ENCODE measurements at regions not wholly inside any gene's neighbourhood (a gene's known extent, or its start where the extent isn't known, plus 50 kb on each side); places are given as distances from the start of the nearest gene placed in this dataset.

DNA sequence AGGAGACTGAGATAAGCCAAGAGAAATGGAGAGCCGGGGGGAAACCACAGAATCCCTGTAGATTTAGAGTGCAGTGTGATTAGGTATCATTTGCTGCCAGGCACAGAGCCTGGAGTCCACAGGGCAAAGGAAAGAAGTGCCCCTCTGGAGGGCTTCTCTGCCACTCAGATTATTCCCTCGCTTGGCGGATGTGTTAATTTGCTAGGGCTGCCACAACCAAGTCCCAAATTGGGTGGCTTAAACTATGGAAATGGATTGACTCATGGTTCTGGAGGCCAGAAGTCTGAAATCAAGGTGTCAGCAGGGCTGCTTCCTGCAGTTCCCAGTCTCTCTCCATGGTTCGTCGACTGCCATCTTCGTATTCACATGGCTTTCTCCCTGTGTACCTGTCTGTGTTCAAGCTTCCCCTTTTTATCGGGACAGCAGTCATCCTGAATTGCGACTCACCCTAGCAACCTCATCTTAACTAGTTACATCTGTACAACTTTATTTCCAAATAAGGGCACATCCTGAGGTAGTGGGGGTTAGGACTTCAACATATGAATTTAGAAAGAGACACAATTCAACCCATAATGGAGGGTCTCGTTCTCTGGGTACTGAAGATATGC, 122.2 kb downstream of the ANKRD60 start:
- no peaks in the 10 kb centered on the region for H3K36me3 ChIP-seq (ENCODE audit: insufficient read depth, low read length)
- no peaks in the 10 kb centered on the region for H3K4me1 ChIP-seq (ENCODE audit: insufficient read depth, low read length, severe bottlenecking)
- no peaks in the 10 kb centered on the region; the same call in 1 of the 2 replicates for H3K27me3 ChIP-seq (ENCODE audit: insufficient read depth, low read length)
- no peaks in the 10 kb centered on the region for H3K79me2 ChIP-seq (ENCODE audit: insufficient read depth, low read length)
- TF ChIP-seq, protein P1, sequence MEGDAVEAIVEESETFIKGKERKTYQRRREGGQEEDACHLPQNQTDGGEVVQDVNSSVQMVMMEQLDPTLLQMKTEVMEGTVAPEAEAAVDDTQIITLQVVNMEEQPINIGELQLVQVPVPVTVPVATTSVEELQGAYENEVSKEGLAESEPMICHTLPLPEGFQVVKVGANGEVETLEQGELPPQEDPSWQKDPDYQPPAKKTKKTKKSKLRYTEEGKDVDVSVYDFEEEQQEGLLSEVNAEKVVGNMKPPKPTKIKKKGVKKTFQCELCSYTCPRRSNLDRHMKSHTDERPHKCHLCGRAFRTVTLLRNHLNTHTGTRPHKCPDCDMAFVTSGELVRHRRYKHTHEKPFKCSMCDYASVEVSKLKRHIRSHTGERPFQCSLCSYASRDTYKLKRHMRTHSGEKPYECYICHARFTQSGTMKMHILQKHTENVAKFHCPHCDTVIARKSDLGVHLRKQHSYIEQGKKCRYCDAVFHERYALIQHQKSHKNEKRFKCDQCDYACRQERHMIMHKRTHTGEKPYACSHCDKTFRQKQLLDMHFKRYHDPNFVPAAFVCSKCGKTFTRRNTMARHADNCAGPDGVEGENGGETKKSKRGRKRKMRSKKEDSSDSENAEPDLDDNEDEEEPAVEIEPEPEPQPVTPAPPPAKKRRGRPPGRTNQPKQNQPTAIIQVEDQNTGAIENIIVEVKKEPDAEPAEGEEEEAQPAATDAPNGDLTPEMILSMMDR (IDR thresholded peaks at IDR 0.05; ENCODE audit: low read length): no peak
- TF ChIP-seq EZH2 (IDR thresholded peaks at IDR 0.05; ENCODE audit: borderline replicate concordance, low read length): no peak
- H2AFZ ChIP-seq (ENCODE audit: low read length): no peak overlapping the region
- H3F3A ChIP-seq (ENCODE audit: insufficient read depth, low read length): no peaks in the 10 kb centered on the region
- H3K4me2 ChIP-seq (ENCODE audit: low read length): no peak overlapping the region
- no peaks in the 10 kb centered on the region for H4K20me1 ChIP-seq (ENCODE audit: insufficient read depth, low read length)
- no peaks in the 10 kb centered on the region for H3K9me2 ChIP-seq (ENCODE audit: low read depth, low read length)
- H3K27ac ChIP-seq (ENCODE audit: low read depth, low read length, poor library complexity, severe bottlenecking): no peak overlapping the region
- H3K4me3 ChIP-seq (ENCODE audit: low read depth, low read length, poor library complexity, severe bottlenecking): no peak overlapping the region
- no peak overlapping the region for H3K9ac ChIP-seq (ENCODE audit: low read length)
- no peaks in the 10 kb centered on the region for H3K9me3 ChIP-seq (ENCODE audit: low read length)

GRCh38 chr20:58103961-58104360, 124.5 kb downstream of the ANKRD60 start:
- Histone ChIP-seq H3F3A (ENCODE audit: insufficient read depth, low read length) (no peaks in the 10 kb centered on the region), H3K9ac (ENCODE audit: low read length) (no peak overlapping the region), H3K27me3 (ENCODE audit: insufficient read depth, low read length) (no peaks in the 10 kb centered on the region; the same call in 1 of the 2 replicates), H3K79me2 (ENCODE audit: insufficient read depth, low read length) (no peaks in the 10 kb centered on the region), H3K9me3 (ENCODE audit: low read length) (no peaks in the 10 kb centered on the region), H2AFZ (ENCODE audit: low read length) (no peak overlapping the region), H3K27ac (ENCODE audit: low read depth, low read length, poor library complexity, severe bottlenecking) (no peak overlapping the region), H3K4me3 (ENCODE audit: low read depth, low read length, poor library complexity, severe bottlenecking) (no peak overlapping the region), H3K9me2 (ENCODE audit: low read depth, low read length) (no peaks in the 10 kb centered on the region), H3K36me3 (ENCODE audit: insufficient read depth, low read length) (no peaks in the 10 kb centered on the region), H3K4me2 (ENCODE audit: low read length) (no peak overlapping the region), H4K20me1 (ENCODE audit: insufficient read depth, low read length) (no peaks in the 10 kb centered on the region), H3K4me1 (ENCODE audit: insufficient read depth, low read length, severe bottlenecking) (no peaks in the 10 kb centered on the region)
- TF ChIP-seq, protein P1 (IDR thresholded peaks at IDR 0.05; ENCODE audit: low read length): no peak
- TF ChIP-seq EZH2 (IDR thresholded peaks at IDR 0.05; ENCODE audit: borderline replicate concordance, low read length): no peak

DNA sequence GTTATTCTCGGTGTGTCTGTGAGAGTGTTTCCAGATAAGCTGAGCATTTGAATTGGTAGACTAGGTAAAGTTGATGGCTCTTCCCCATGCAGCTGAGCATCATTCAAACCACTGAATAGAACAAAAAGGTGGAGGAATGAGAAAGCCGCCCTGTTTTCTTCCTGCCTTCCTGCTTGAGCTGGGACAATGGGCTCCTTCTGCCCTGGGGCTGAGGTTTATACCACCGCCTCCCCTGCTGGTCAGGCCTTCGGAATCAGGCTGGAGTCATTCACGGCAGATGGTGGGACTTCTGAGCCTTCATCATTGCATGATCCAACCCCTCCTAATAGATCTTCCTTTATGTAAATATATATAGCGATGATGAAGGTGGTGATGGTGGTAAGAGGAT, 124.9 kb downstream of the ANKRD60 start:
- no peak overlapping the region for H3K4me3 ChIP-seq (ENCODE audit: low read depth, low read length, poor library complexity, severe bottlenecking)
- no peak overlapping the region for H3K4me2 ChIP-seq (ENCODE audit: low read length)
- H3K79me2 ChIP-seq (ENCODE audit: insufficient read depth, low read length): no peaks in the 10 kb centered on the region
- TF ChIP-seq, protein P1 (IDR thresholded peaks at IDR 0.05; ENCODE audit: low read length): no peak
- TF ChIP-seq EZH2 (IDR thresholded peaks at IDR 0.05; ENCODE audit: borderline replicate concordance, low read length): no peak
- H4K20me1 ChIP-seq (ENCODE audit: insufficient read depth, low read length): no peaks in the 10 kb centered on the region
- H3K36me3 ChIP-seq (ENCODE audit: insufficient read depth, low read length): no peaks in the 10 kb centered on the region
- no peaks in the 10 kb centered on the region for H3F3A ChIP-seq (ENCODE audit: insufficient read depth, low read length)
- no peaks in the 10 kb centered on the region for H3K9me2 ChIP-seq (ENCODE audit: low read depth, low read length)
- H3K9me3 ChIP-seq (ENCODE audit: low read length): no peaks in the 10 kb centered on the region
- H3K4me1 ChIP-seq (ENCODE audit: insufficient read depth, low read length, severe bottlenecking): no peaks in the 10 kb centered on the region
- H3K27ac ChIP-seq (ENCODE audit: low read depth, low read length, poor library complexity, severe bottlenecking): no peak overlapping the region
- H3K27me3 ChIP-seq (ENCODE audit: insufficient read depth, low read length): no peaks in the 10 kb centered on the region; the same call in 1 of the 2 replicates
- no peak overlapping the region for H2AFZ ChIP-seq (ENCODE audit: low read length)
- no peak overlapping the region for H3K9ac ChIP-seq (ENCODE audit: low read length)

All from OCI-LY1 (cell line).